ENCODE measurements at regions not wholly inside any gene's neighbourhood (a gene's known extent, or its start where the extent isn't known, plus 50 kb on each side); places are given as distances from the start of the nearest gene placed in this dataset.

GRCh38 chr13:102970542-102970941 lies 95.7 kb downstream of the SLC10A2 start:
- TF ChIP-seq, protein P1, sequence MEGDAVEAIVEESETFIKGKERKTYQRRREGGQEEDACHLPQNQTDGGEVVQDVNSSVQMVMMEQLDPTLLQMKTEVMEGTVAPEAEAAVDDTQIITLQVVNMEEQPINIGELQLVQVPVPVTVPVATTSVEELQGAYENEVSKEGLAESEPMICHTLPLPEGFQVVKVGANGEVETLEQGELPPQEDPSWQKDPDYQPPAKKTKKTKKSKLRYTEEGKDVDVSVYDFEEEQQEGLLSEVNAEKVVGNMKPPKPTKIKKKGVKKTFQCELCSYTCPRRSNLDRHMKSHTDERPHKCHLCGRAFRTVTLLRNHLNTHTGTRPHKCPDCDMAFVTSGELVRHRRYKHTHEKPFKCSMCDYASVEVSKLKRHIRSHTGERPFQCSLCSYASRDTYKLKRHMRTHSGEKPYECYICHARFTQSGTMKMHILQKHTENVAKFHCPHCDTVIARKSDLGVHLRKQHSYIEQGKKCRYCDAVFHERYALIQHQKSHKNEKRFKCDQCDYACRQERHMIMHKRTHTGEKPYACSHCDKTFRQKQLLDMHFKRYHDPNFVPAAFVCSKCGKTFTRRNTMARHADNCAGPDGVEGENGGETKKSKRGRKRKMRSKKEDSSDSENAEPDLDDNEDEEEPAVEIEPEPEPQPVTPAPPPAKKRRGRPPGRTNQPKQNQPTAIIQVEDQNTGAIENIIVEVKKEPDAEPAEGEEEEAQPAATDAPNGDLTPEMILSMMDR (IDR thresholded peaks at IDR 0.05; ENCODE audit: low read length), result no peak
- no peak for TF ChIP-seq EZH2 (IDR thresholded peaks at IDR 0.05; ENCODE audit: borderline replicate concordance, low read length)

Data from OCI-LY1 (cell line).